Thoracic aorta (tissue), 2 donors: ENCODE measurements at regions not wholly inside any gene's neighbourhood (a gene's known extent, or its start where the extent isn't known, plus 50 kb on each side); places are given as distances from the start of the nearest gene placed in this dataset.

Experiments
- ATAC-seq: fragments of 150-250 bp; one replicate; pipeline ENCODE4 v1.8.0; 2017; ENCODE audit warnings: low read depth; ENCODE audit not compliant: insufficient number of reproducible peaks, low FRiP score
- DNase-seq: peaks from one replicate; pipeline ENCODE4 v3.0.0-alpha.2; 2020; ENCODE audit warnings: low spot score
- H3K27ac ChIP-seq, 2 donors: fragments of 200-600 bp; sonication (generic); 1 replicate in 1 of 2; 2 replicates in 1 of 2; pipeline ENCODE4 v1.5.1; 2016; ENCODE audit warnings: mild to moderate bottlenecking in 2 of 2, moderate library complexity in 2 of 2
- H3K27me3 ChIP-seq: fragments of 200-600 bp; sonication (generic); replicated peaks from 2 replicates; pipeline ENCODE4 v1.6.0; 2016; ENCODE audit warnings: mild to moderate bottlenecking; ENCODE audit not compliant: insufficient read depth
- H3K36me3 ChIP-seq: fragments of 200-600 bp; sonication (generic); one replicate; pipeline ENCODE4 v1.5.1; 2016
- H3K4me1 ChIP-seq, 2 donors: fragments of 200-600 bp; sonication (generic); 1 replicate in 1 of 2; 2 replicates in 1 of 2; pipeline versions ENCODE4 v1.5.1 to v1.6.0; 2016; ENCODE audit warnings: low read depth in 2 of 2, mild to moderate bottlenecking in 1 of 2; ENCODE audit not compliant: control insufficient read depth in 1 of 2
- H3K4me3 ChIP-seq: fragments of 200-600 bp; sonication (generic); 2 replicates; pipeline ENCODE4 v1.5.1; 2016; ENCODE audit warnings: mild to moderate bottlenecking
- H3K9me3 ChIP-seq: fragments of 200-600 bp; sonication (generic); 2 replicates; pipeline ENCODE4 v1.5.1; 2016
- CTCF ChIP-seq: fragments of 200-600 bp; sonication (generic); IDR thresholded peaks from one replicate; pipeline ENCODE4 v1.5.1; 2019; ENCODE audit warnings: antibody characterized with exemption

- TF ChIP-seq CTCF: no peak
- no peaks in the 10 kb centered on the region for H3K36me3 ChIP-seq
- no peaks in the 10 kb centered on the region for H3K27me3 ChIP-seq
- ATAC-seq (no peak), DNase-seq (no peak)
- H3K4me1 ChIP-seq: no peaks in the 10 kb centered on the region
- no peak overlapping the region for H3K27ac ChIP-seq
- H3K9me3 ChIP-seq: no peaks in the 10 kb centered on the region
- H3K4me3 ChIP-seq: no peak overlapping the region
These were observed 445.0 kb downstream of the SETD4 start for GRCh38 chr21:35615325-35615724.

GRCh38 chr21:35614396-35614921 lies 445.9 kb downstream of the SETD4 start:
- ATAC-seq: no peak
- no peaks in the 10 kb centered on the region for H3K9me3 ChIP-seq
- no peak overlapping the region for H3K4me3 ChIP-seq
- H3K4me1 ChIP-seq: no peaks in the 10 kb centered on the region
- TF ChIP-seq CTCF: no peak
- no peaks in the 10 kb centered on the region for H3K36me3 ChIP-seq
- no peaks in the 10 kb centered on the region for H3K27me3 ChIP-seq
- no peak for DNase-seq
- H3K27ac ChIP-seq: no peak overlapping the region

- Histone ChIP-seq H3K27ac (no peak overlapping the region), H3K4me1 (no peaks in the 10 kb centered on the region), H3K4me3 (no peak overlapping the region), H3K36me3 (no peaks in the 10 kb centered on the region), H3K27me3 (no peaks in the 10 kb centered on the region), H3K9me3 (no peaks in the 10 kb centered on the region)
- TF ChIP-seq CTCF: no peak
- ATAC-seq: no peak
- DNase-seq: no peak
These were observed 448.6 kb downstream of the SETD4 start for GRCh38 chr21:35611708-35612132.

- Histone ChIP-seq H3K4me3 (no peak overlapping the region), H3K27me3 (no peaks in the 10 kb centered on the region), H3K4me1 (no peaks in the 10 kb centered on the region), H3K9me3 (no peaks in the 10 kb centered on the region), H3K27ac (no peak overlapping the region), H3K36me3 (no peaks in the 10 kb centered on the region)
- no peak for TF ChIP-seq CTCF
- no peak for ATAC-seq
- no peak for DNase-seq
These were observed 451.1 kb downstream of the SETD4 start for GRCh38 chr21:35609263-35609662.

- no peak for ATAC-seq
- Histone ChIP-seq H3K27me3 (no peaks in the 10 kb centered on the region), H3K4me3 (no peak overlapping the region), H3K4me1 (no peaks in the 10 kb centered on the region), H3K9me3 (no peaks in the 10 kb centered on the region), H3K27ac (no peak overlapping the region), H3K36me3 (no peaks in the 10 kb centered on the region)
- TF ChIP-seq CTCF: no peak
- DNase-seq: no peak
These were observed 452.9 kb downstream of the SETD4 start for GRCh38 chr21:35607406-35607805.
